ENCODE measurements at regions not wholly inside any gene's neighbourhood (a gene's known extent, or its start where the extent isn't known, plus 50 kb on each side); places are given as distances from the start of the nearest gene placed in this dataset.

GRCh38 chr15:70503073-70503745, 260.1 kb downstream of the UACA start:
- intact Hi-C loops (cut with DNase I; ENCODE audit: low total_unique reads) = no loop called here
- TF ChIP-seq EP300 (IDR thresholded peaks at IDR 0.05) = no peak
- no peak for TF ChIP-seq POLR2A (IDR thresholded peaks at IDR 0.05)
- TF ChIP-seq POLR2AphosphoS5 (IDR thresholded peaks at IDR 0.05) = no peak
- no peak for TF ChIP-seq CTCF (IDR thresholded peaks at IDR 0.05)
- no peak overlapping the region for H3K4me3 ChIP-seq
- no peak overlapping the region for H3K27ac ChIP-seq
- WGBS, 5 donors = 82 to 92% (median 85%) methylated on average over 7 to 8 of the region's 8 CpGs
- no peaks in the 10 kb centered on the region for H3K36me3 ChIP-seq
- H3K9me3 ChIP-seq = no peaks in the 10 kb centered on the region
- no peak for DNase-seq
- no peaks in the 10 kb centered on the region for H3K27me3 ChIP-seq
- H3K4me1 ChIP-seq = peaks cover 28 to 58% (median 33%) of the 10 kb centered on the region in 4 donors

GRCh38 chr15:70502529-70502928, 260.8 kb downstream of the UACA start:
- no peaks in the 10 kb centered on the region for H3K9me3 ChIP-seq
- no peak for DNase-seq
- H3K36me3 ChIP-seq = no peaks in the 10 kb centered on the region
- H3K4me1 ChIP-seq = peaks cover 26 to 51% (median 31%) of the 10 kb centered on the region in 4 donors
- intact Hi-C loops (cut with DNase I; ENCODE audit: low total_unique reads) = no loop called here
- WGBS, 5 donors = 88 to 97% (median 92%) methylated on average over 8 to 10 of the region's 10 CpGs
- H3K4me3 ChIP-seq = no peak overlapping the region
- no peak overlapping the region for H3K27ac ChIP-seq
- TF ChIP-seq EP300 (IDR thresholded peaks at IDR 0.05) (no peak), CTCF (IDR thresholded peaks at IDR 0.05) (no peak), POLR2A (IDR thresholded peaks at IDR 0.05) (no peak), POLR2AphosphoS5 (IDR thresholded peaks at IDR 0.05) (no peak)
- no peaks in the 10 kb centered on the region for H3K27me3 ChIP-seq

- intact Hi-C loops (cut with DNase I; ENCODE audit: low total_unique reads) = no loop called here
- TF ChIP-seq EP300 (IDR thresholded peaks at IDR 0.05) (no peak), CTCF (IDR thresholded peaks at IDR 0.05) (no peak), POLR2A (IDR thresholded peaks at IDR 0.05) (no peak), POLR2AphosphoS5 (IDR thresholded peaks at IDR 0.05) (no peak)
- peaks cover 26 to 45% (median 28%) of the 10 kb centered on the region in 4 donors for H3K4me1 ChIP-seq
- DNase-seq = no peak
- no peak overlapping the region for H3K27ac ChIP-seq
- H3K4me3 ChIP-seq = no peak overlapping the region
- 86 to 94% (median 89%) methylated on average over 4 of the region's 4 CpGs for WGBS, 5 donors
- H3K36me3 ChIP-seq = no peaks in the 10 kb centered on the region
- no peaks in the 10 kb centered on the region for H3K9me3 ChIP-seq
- H3K27me3 ChIP-seq = no peaks in the 10 kb centered on the region
Observed at GRCh38 chr15:70501849-70502248, 261.5 kb downstream of the UACA start.

GRCh38 chr15:70501121-70501727, 262.1 kb downstream of the UACA start:
- no peaks in the 10 kb centered on the region for H3K36me3 ChIP-seq
- H3K4me3 ChIP-seq = no peak overlapping the region
- intact Hi-C loops (cut with DNase I; ENCODE audit: low total_unique reads) = no loop called here
- no peak for TF ChIP-seq CTCF (IDR thresholded peaks at IDR 0.05)
- TF ChIP-seq POLR2AphosphoS5 (IDR thresholded peaks at IDR 0.05) = no peak
- TF ChIP-seq POLR2A (IDR thresholded peaks at IDR 0.05) = no peak
- TF ChIP-seq EP300 (IDR thresholded peaks at IDR 0.05) = no peak
- H3K27me3 ChIP-seq = no peaks in the 10 kb centered on the region
- no peaks in the 10 kb centered on the region for H3K9me3 ChIP-seq
- WGBS, 5 donors = 90 to 96% (median 92%) methylated on average over 8 of the region's 8 CpGs
- H3K27ac ChIP-seq = no peak overlapping the region
- no peak for DNase-seq
- H3K4me1 ChIP-seq = peaks cover 26 to 39% (median 28%) of the 10 kb centered on the region in 4 donors

Data from stomach (tissue), 8 donors.